HepG2 (cell line): ENCODE measurements at regions not wholly inside any gene's neighbourhood (a gene's known extent, or its start where the extent isn't known, plus 50 kb on each side); places are given as distances from the start of the nearest gene placed in this dataset.

Source experiments
- ATAC-seq: fragments of 200-7000 bp; cut with Tn5 transposase; 3 replicates; pipeline ENCODE4 v1.9.1; 2020; ENCODE audit warnings: mild to moderate bottlenecking, moderate library complexity
- BruUV-seq: library from RNA; stranded (reverse); fragments of 400-500 nt; replicated peaks from 2 replicates; lab custom pipeline; 2021; lab: Mats Ljungman, UMichigan
- CTCF ChIA-PET: fragments of 300-600 bp; formaldehyde crosslinking; extraction: SDS; loops from one replicate; lab custom pipeline; 2021; ENCODE audit warnings: low total read pairs, inconsistent platforms, low intra/inter-chr PET ratio; lab: Yijun Ruan, JAX
- POLR2A ChIA-PET: fragments of 350-600 bp; sonication (Branson Sonifier 250); formaldehyde crosslinking; loops from one replicate; lab custom pipeline; 2020; ENCODE audit warnings: antibody characterized with exemption, inconsistent platforms; lab: Yijun Ruan, JAX
- DNase-seq: peaks from one replicate; pipeline ENCODE4 v3.0.0-alpha.2; 2015; ENCODE audit warnings: low spot score
- FAIRE-seq: peaks from 3 replicates; lab custom pipeline; 2011; peaks lifted over from hg19 to GRCh38; lab: Jason Lieb, UNC
- H2AFZ ChIP-seq: one replicate; pipeline ENCODE4 v1.6.1; 2011; ENCODE audit warnings: low read length, inconsistent platforms
- H3K27ac ChIP-seq: fragments of 300-600 bp; 3 replicates; pipeline ENCODE4 v1.8.0; 2011; ENCODE audit warnings: mixed run types, mild to moderate bottlenecking, mixed read lengths, low read length, inconsistent platforms; ENCODE audit not compliant: insufficient read depth; ENCODE audit errors: extremely low read length
- H3K27me3 ChIP-seq, 2 experiments: fragments of 200-600 bp in 1 of 2; 2 replicates in 1 of 2; 3 replicates in 1 of 2; pipeline versions ENCODE4 v1.6.0 to v1.8.0; 2011; ENCODE audit warnings: low read length in 2 of 2, mild to moderate bottlenecking in 2 of 2, moderate library complexity in 2 of 2, inconsistent platforms in 1 of 2; ENCODE audit not compliant: insufficient read depth in 2 of 2, control insufficient read depth in 1 of 2
- H3K36me3 ChIP-seq, 2 experiments: fragments of 200-600 bp in 1 of 2; replicated peaks in 1 of 2; 2 replicates in 1 of 2; 3 replicates in 1 of 2; pipeline versions ENCODE4 v1.5.1 to v1.8.0; 2011; ENCODE audit warnings: low read length in 2 of 2, inconsistent platforms in 1 of 2; ENCODE audit not compliant: insufficient read depth in 2 of 2, control insufficient read depth in 1 of 2
- H3K4me1 ChIP-seq: 2 replicates; pipeline ENCODE4 v1.5.1; 2012; ENCODE audit warnings: low read length, inconsistent platforms; ENCODE audit not compliant: insufficient read depth
- H3K4me2 ChIP-seq: 2 replicates; pipeline ENCODE4 v1.6.0; 2011; ENCODE audit warnings: low read depth, low read length, inconsistent platforms
- H3K4me3 ChIP-seq, 3 experiments: fragments of 200-600 bp in 1 of 3; sonication (generic), shearing (Covaris generic) in 1 of 3; replicated peaks in 1 of 3; 2 replicates each; pipeline ENCODE4 v1.5.1; 2011 to 2016; ENCODE audit warnings: low read length in 3 of 3, inconsistent platforms in 2 of 3, low read depth in 2 of 3, mild to moderate bottlenecking in 2 of 3, control low read depth in 1 of 3, mixed read lengths in 1 of 3; ENCODE audit not compliant: insufficient read depth in 1 of 3
- H3K79me2 ChIP-seq: one replicate; pipeline ENCODE4 v1.6.1; 2011; ENCODE audit warnings: low read length, inconsistent platforms; ENCODE audit not compliant: insufficient read depth
- H3K9ac ChIP-seq: 2 replicates; pipeline ENCODE4 v1.6.0; 2011; ENCODE audit warnings: mild to moderate bottlenecking, low read depth, low read length, inconsistent platforms; ENCODE audit not compliant: insufficient read depth
- H3K9me3 ChIP-seq: 2 replicates; pipeline ENCODE4 v1.5.1; 2012; ENCODE audit warnings: mild to moderate bottlenecking, low read length
- H4K20me1 ChIP-seq: 2 replicates; pipeline ENCODE4 v1.6.0; 2011; ENCODE audit warnings: inconsistent platforms, mild to moderate bottlenecking, low read length, moderate library complexity; ENCODE audit not compliant: insufficient read depth
- AGO1 ChIP-seq: fragments of 200-400 bp; formaldehyde crosslinking; IDR thresholded peaks from 2 replicates; pipeline ENCODE4 v1.6.1; 2017; ENCODE audit warnings: mild to moderate bottlenecking, low read depth, low read length, moderate library complexity; ENCODE audit not compliant: poor library complexity, severe bottlenecking
- FOXP1 ChIP-seq, 2 experiments: fragments of 450-650 bp in 1 of 2; IDR thresholded peaks; 2 replicates each; pipeline ENCODE4 v1.6.1; 2017 to 2018; ENCODE audit warnings: antibody characterized with exemption in 1 of 2
- HNF4A ChIP-seq: sonication (generic); formaldehyde crosslinking; IDR thresholded peaks from 2 replicates; pipeline ENCODE4 v1.4.0; 2020; ENCODE audit warnings: missing genetic modification reagents
- KDM2A ChIP-seq: sonication (generic); formaldehyde crosslinking; IDR thresholded peaks from 2 replicates; pipeline ENCODE4 v1.4.0; 2020; ENCODE audit warnings: low read depth, missing genetic modification reagents, borderline replicate concordance
- MIER3 ChIP-seq: IDR thresholded peaks from 2 replicates; pipeline ENCODE4 v1.6.1; 2016; ENCODE audit warnings: missing compliant biosample characterization, borderline replicate concordance
- ONECUT2 ChIP-seq: sonication (generic); formaldehyde crosslinking; IDR thresholded peaks from 2 replicates; pipeline ENCODE4 v1.4.0; 2020; ENCODE audit warnings: missing genetic modification reagents
- ZNF205 ChIP-seq: IDR thresholded peaks from 2 replicates; pipeline ENCODE4 v1.6.1; 2018; ENCODE audit warnings: missing biosample characterization, missing genetic modification reagents
- ZNF547 ChIP-seq: sonication (generic); formaldehyde crosslinking; IDR thresholded peaks from 2 replicates; pipeline ENCODE4 v1.5.1; 2020; ENCODE audit warnings: mild to moderate bottlenecking, missing genetic modification reagents
- ZNF720 ChIP-seq: sonication (generic); formaldehyde crosslinking; IDR thresholded peaks from 2 replicates; pipeline ENCODE4 v1.4.0; 2020; ENCODE audit warnings: missing genetic modification reagents
- ZNF878 ChIP-seq: sonication (generic); formaldehyde crosslinking; IDR thresholded peaks from 2 replicates; pipeline ENCODE4 v1.8.1; 2023; ENCODE audit warnings: mild to moderate bottlenecking, missing genetic modification reagents, moderate library complexity
- WGBS: methylation state at CpG from one replicate; pipeline ENCODE4 v1.1.6; 2017; ENCODE audit warnings: low lambda C conversion rate; 5-methylcytosine and 5-hydroxymethylcytosine counted together
- in situ Hi-C: cut with HindIII; loops from 2 replicates; pipeline ENCODE4 v1.10.0; 2017; ENCODE audit warnings: low pct_unique_long_range_greater_than_20kb; ENCODE audit not compliant: extremely low pct_ligation_motif_present
- intact Hi-C: fragments of 100-400 bp; cut with micrococcal nuclease; formaldehyde crosslinking; loops from one replicate; pipeline ENCODE4 v1.10.0; 2022; ENCODE audit not compliant: unreplicated experiment
- TF ChIP-seq, protein P1 (sequence below): sonication (generic); formaldehyde crosslinking; IDR thresholded peaks from 2 replicates; pipeline ENCODE4 v1.8.1; 2023; ENCODE audit warnings: mild to moderate bottlenecking, missing genetic modification reagents, borderline replicate concordance
- TF ChIP-seq, protein P2 (sequence below): sonication (generic); formaldehyde crosslinking; IDR thresholded peaks from 2 replicates; pipeline ENCODE4 v1.5.0; 2020; ENCODE audit warnings: mild to moderate bottlenecking, missing genetic modification reagents, borderline replicate concordance
- TF ChIP-seq, protein P3 (sequence below): sonication (generic); formaldehyde crosslinking; IDR thresholded peaks from 2 replicates; pipeline ENCODE4 v1.8.0; 2022; ENCODE audit warnings: mild to moderate bottlenecking, missing genetic modification reagents, moderate library complexity
- TF ChIP-seq, protein P4 (sequence below): sonication (generic); formaldehyde crosslinking; IDR thresholded peaks from 2 replicates; pipeline ENCODE4 v1.5.1; 2020; ENCODE audit warnings: missing genetic modification reagents, mild to moderate bottlenecking, borderline replicate concordance

DNA sequence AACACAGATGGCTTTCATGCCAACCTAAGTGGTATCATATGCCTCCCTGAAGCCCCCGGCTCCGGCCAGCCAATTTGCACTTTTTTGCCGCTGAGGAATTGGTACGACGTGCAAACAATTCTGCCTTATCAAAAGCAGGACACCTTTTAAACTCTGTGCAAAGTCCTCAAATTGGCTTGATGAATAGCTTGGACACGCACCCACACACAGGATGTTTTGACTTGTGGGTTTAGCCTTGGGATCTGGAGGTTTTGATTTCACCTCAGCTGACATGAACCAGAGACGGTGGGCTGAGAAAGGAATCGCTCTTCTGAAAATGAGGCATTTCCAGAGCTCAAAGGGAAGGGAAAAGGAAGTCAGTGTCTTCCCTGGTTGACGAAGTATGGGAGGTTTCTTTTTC, 110.8 kb upstream of the SHOX start:
- Histone ChIP-seq H4K20me1 (no peaks in the 10 kb centered on the region), H3K27me3 (peaks cover 2 to 3% of the 10 kb centered on the region in 2 experiments; a peak in 1 of 5 replicates), H2AFZ (no peak overlapping the region), H3K79me2 (no peaks in the 10 kb centered on the region), H3K4me1 (peaks cover 9% of the 10 kb centered on the region), H3K36me3 (no peaks in the 10 kb centered on the region)
- FAIRE-seq (no peak), ATAC-seq (no peak; the same call in 2 of the 3 replicates), DNase-seq (peak; percentile 19)
- in situ Hi-C loops, result no loop called here
- CTCF ChIA-PET, result no interaction called here
- 5% methylated on average over 9 of the region's 9 CpGs for WGBS
- intact Hi-C loops, result no loop called here
- TF ChIP-seq FOXP1 (IDR thresholded peaks at IDR 0.05), result no peak
- TF ChIP-seq FOXP1 (CRISPR knock-in tag; IDR thresholded peaks at IDR 0.05), result no peak
- TF ChIP-seq, protein P1, sequence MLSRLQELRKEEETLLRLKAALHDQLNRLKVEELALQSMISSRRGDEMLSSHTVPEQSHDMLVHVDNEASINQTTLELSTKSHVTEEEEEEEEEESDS (CRISPR knock-in tag), result no peak
- no peak for TF ChIP-seq ZNF720
- TF ChIP-seq ZNF205 (CRISPR knock-in tag), result no peak
- TF ChIP-seq HNF4A (CRISPR knock-in tag), result peak; percentile 35; the same call in 1 of the 2 replicates
- TF ChIP-seq, all 625 proteins: peak for 1
- no peaks in the 10 kb centered on the region for H3K9me3 ChIP-seq
- no peak overlapping the region for H3K4me3 ChIP-seq
- H3K9ac ChIP-seq, result no peak overlapping the region
- no TSS peak for BruUV-seq
- POLR2A ChIA-PET, result no interaction called here
- no peak overlapping the region for H3K27ac ChIP-seq
- no peak overlapping the region; the same call in 1 of the 2 replicates for H3K4me2 ChIP-seq

DNA sequence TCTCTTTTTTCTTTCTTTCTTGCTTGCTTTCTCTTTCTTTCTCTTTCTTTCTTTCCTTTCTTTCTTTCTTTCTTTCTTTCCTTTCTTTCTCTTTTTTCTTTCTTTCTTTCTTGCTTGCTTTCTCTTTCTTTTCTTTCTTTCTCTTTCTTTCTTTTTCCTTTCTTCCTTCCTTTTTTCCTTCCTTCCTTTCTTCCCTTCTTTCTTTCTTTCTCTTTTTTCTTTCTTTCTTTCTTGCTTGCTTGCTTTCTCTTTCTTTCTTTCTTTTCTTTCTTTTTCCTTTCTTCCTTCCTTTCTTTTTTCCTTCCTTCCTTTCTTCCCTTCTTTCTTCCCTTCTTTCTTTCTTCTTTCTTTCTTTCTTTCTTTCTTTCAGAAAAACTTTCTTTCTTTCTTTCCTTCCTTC, 108.1 kb upstream of the SHOX start:
- intact Hi-C loops, result no loop called here
- Histone ChIP-seq H2AFZ (no peak overlapping the region), H3K9ac (no peak overlapping the region), H4K20me1 (no peaks in the 10 kb centered on the region), H3K27me3 (no peaks in the 10 kb centered on the region), H3K36me3 (no peaks in the 10 kb centered on the region), H3K4me1 (peaks cover 22% of the 10 kb centered on the region), H3K79me2 (no peaks in the 10 kb centered on the region), H3K4me2 (no peak overlapping the region), H3K4me3 (no peak overlapping the region), H3K27ac (no peak overlapping the region), H3K9me3 (no peaks in the 10 kb centered on the region)
- no peak for DNase-seq
- no TSS peak for BruUV-seq
- ChIA-PET CTCF (no interaction called here), POLR2A (no interaction called here)
- ATAC-seq, result no peak
- FAIRE-seq, result no peak
- in situ Hi-C loops, result no loop called here
- TF ChIP-seq, protein P2, sequence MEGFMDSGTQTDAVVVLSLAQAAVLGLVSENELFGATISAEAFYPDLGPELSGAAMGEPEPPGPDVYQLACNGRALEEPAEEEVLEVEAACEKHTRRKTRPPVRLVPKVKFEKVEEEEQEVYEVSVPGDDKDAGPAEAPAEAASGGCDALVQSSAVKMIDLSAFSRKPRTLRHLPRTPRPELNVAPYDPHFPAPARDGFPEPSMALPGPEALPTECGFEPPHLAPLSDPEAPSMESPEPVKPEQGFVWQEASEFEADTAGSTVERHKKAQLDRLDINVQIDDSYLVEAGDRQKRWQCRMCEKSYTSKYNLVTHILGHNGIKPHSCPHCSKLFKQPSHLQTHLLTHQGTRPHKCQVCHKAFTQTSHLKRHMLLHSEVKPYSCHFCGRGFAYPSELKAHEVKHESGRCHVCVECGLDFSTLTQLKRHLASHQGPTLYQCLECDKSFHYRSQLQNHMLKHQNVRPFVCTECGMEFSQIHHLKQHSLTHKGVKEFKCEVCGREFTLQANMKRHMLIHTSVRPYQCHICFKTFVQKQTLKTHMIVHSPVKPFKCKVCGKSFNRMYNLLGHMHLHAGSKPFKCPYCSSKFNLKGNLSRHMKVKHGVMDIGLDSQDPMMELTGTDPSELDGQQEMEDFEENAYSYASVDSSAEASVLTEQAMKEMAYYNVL (CRISPR knock-in tag), result no peak
- TF ChIP-seq MIER3 (no peak), AGO1 (no peak), ZNF547 (CRISPR knock-in tag) (no peak), ONECUT2 (CRISPR knock-in tag) (no peak), ZNF878 (CRISPR knock-in tag) (no peak), KDM2A (CRISPR knock-in tag) (no peak)
- TF ChIP-seq, protein P3, sequence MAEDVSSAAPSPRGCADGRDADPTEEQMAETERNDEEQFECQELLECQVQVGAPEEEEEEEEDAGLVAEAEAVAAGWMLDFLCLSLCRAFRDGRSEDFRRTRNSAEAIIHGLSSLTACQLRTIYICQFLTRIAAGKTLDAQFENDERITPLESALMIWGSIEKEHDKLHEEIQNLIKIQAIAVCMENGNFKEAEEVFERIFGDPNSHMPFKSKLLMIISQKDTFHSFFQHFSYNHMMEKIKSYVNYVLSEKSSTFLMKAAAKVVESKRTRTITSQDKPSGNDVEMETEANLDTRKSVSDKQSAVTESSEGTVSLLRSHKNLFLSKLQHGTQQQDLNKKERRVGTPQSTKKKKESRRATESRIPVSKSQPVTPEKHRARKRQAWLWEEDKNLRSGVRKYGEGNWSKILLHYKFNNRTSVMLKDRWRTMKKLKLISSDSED (CRISPR knock-in tag), result no peak
- TF ChIP-seq, protein P4, sequence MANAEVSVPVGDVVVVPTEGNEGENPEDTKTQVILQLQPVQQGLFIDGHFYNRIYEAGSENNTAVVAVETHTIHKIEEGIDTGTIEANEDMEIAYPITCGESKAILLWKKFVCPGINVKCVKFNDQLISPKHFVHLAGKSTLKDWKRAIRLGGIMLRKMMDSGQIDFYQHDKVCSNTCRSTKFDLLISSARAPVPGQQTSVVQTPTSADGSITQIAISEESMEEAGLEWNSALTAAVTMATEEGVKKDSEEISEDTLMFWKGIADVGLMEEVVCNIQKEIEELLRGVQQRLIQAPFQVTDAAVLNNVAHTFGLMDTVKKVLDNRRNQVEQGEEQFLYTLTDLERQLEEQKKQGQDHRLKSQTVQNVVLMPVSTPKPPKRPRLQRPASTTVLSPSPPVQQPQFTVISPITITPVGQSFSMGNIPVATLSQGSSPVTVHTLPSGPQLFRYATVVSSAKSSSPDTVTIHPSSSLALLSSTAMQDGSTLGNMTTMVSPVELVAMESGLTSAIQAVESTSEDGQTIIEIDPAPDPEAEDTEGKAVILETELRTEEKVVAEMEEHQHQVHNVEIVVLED, result no peak
